GM18507 (cell line): ENCODE measurements at regions not wholly inside any gene's neighbourhood (a gene's known extent, or its start where the extent isn't known, plus 50 kb on each side); places are given as distances from the start of the nearest gene placed in this dataset.
A peak's percentile ranks its signal among the peaks of the same experiment; 100 is the strongest.

Experiments used
- DNase-seq: peaks from one replicate; pipeline ENCODE4 v3.0.0; 2011; ENCODE audit warnings: low read depth; ENCODE audit not compliant: insufficient read length; ENCODE audit errors: extremely low spot score
- FAIRE-seq: peaks from 2 replicates; lab custom pipeline; 2011; peaks lifted over from hg19 to GRCh38; lab: Jason Lieb, UNC

- FAIRE-seq (no peak), DNase-seq (no peak)
Measured at GRCh38 chr6:3571250-3571681, 114.4 kb upstream of the SLC22A23 start.

- FAIRE-seq (no peak), DNase-seq (no peak)
Measured at GRCh38 chr6:3569816-3570215, 113.0 kb upstream of the SLC22A23 start.

GRCh38 chr6:3568396-3569082 lies 111.7 kb upstream of the SLC22A23 start:
- FAIRE-seq: no peak
- no peak for DNase-seq

- no peak for FAIRE-seq
- DNase-seq: no peak
Measured at GRCh38 chr6:3566812-3567211, 110.0 kb upstream of the SLC22A23 start.

GRCh38 chr6:3565291-3565690 lies 108.4 kb upstream of the SLC22A23 start:
- FAIRE-seq (no peak), DNase-seq (no peak)

GRCh38 chr6:3561725-3562124 lies 104.9 kb upstream of the SLC22A23 start:
- FAIRE-seq: no peak
- DNase-seq: no peak

- FAIRE-seq (no peak), DNase-seq (no peak)
Measured at GRCh38 chr6:3560211-3560610, 103.4 kb upstream of the SLC22A23 start.

GRCh38 chr6:3559561-3559960 lies 102.7 kb upstream of the SLC22A23 start:
- FAIRE-seq (no peak), DNase-seq (no peak)

- DNase-seq (no peak), FAIRE-seq (no peak)
Measured at GRCh38 chr6:3557336-3557735, 100.5 kb upstream of the SLC22A23 start.

- no peak for DNase-seq
Measured at GRCh38 chr6:3553254-3553653, 96.4 kb upstream of the SLC22A23 start.

GRCh38 chr6:3551716-3552511 lies 95.1 kb upstream of the SLC22A23 start:
- DNase-seq: no peak
- peak; percentile 9 for FAIRE-seq

More at GRCh38 chr6:3553254-3553653, 96.4 kb upstream of the SLC22A23 start:
- FAIRE-seq: no peak

- FAIRE-seq (no peak), DNase-seq (no peak)
Measured at GRCh38 chr6:3549314-3549940, 92.6 kb upstream of the SLC22A23 start.

GRCh38 chr6:3546121-3546520 lies 89.3 kb upstream of the SLC22A23 start:
- FAIRE-seq: no peak
- DNase-seq: no peak

- DNase-seq (no peak), FAIRE-seq (no peak)
Measured at GRCh38 chr6:3545156-3545555, 88.3 kb upstream of the SLC22A23 start.

GRCh38 chr6:3542032-3542640 lies 85.3 kb upstream of the SLC22A23 start:
- FAIRE-seq (no peak), DNase-seq (no peak)

- FAIRE-seq (no peak), DNase-seq (no peak)
Measured at GRCh38 chr6:3541006-3541585, 84.2 kb upstream of the SLC22A23 start.

GRCh38 chr6:3540253-3540820 lies 83.5 kb upstream of the SLC22A23 start:
- DNase-seq (no peak), FAIRE-seq (no peak)

GRCh38 chr6:3538536-3538935 lies 81.7 kb upstream of the SLC22A23 start:
- FAIRE-seq (no peak), DNase-seq (no peak)

- FAIRE-seq (no peak), DNase-seq (no peak)
Measured at GRCh38 chr6:3536901-3537300, 80.1 kb upstream of the SLC22A23 start.
